NOMO-1 treated with dmso at 0.1 percent for 144 hours (cell line): ENCODE measurements at regions not wholly inside any gene's neighbourhood (a gene's known extent, or its start where the extent isn't known, plus 50 kb on each side); places are given as distances from the start of the nearest gene placed in this dataset.

ENCODE experiments used
- DNase-seq: peaks from one replicate; lab custom pipeline; 2025; ENCODE audit not compliant: unreplicated experiment; lab: John Stamatoyannopoulos, UW

GRCh38 chr14:61847861-61848260 lies 85.6 kb downstream of the SNAPC1 start:
- no peak for DNase-seq

- DNase-seq = no peak
Measured at GRCh38 chr14:61854898-61855297, 92.7 kb downstream of the SNAPC1 start.

- peak; percentile 59 for DNase-seq
Measured at GRCh38 chr14:61860294-61860918, 98.2 kb downstream of the SNAPC1 start.

GRCh38 chr14:61861320-61861865 lies 99.2 kb downstream of the SNAPC1 start:
- no peak for DNase-seq

GRCh38 chr14:61864329-61864898 lies 102.2 kb downstream of the SNAPC1 start:
- DNase-seq = no peak

GRCh38 chr14:61866932-61867920 lies 105.0 kb downstream of the SNAPC1 start:
- peak; percentile 60 for DNase-seq

- no peak for DNase-seq
Measured at GRCh38 chr14:61868846-61869245, 106.6 kb downstream of the SNAPC1 start.

GRCh38 chr14:61870163-61870562 lies 107.9 kb downstream of the SNAPC1 start:
- no peak for DNase-seq

GRCh38 chr14:61872452-61872851 lies 110.2 kb downstream of the SNAPC1 start:
- DNase-seq = peak; percentile 76

- DNase-seq = no peak
Measured at GRCh38 chr14:61875483-61875882, 113.3 kb downstream of the SNAPC1 start.

GRCh38 chr14:61876362-61877034 lies 114.3 kb downstream of the SNAPC1 start:
- no peak for DNase-seq

- DNase-seq = no peak
Measured at GRCh38 chr14:61877035-61877390, 114.8 kb downstream of the SNAPC1 start.

GRCh38 chr14:61877768-61878167 lies 115.5 kb downstream of the SNAPC1 start:
- DNase-seq = no peak

- DNase-seq = no peak
Measured at GRCh38 chr14:61878931-61879330, 116.7 kb downstream of the SNAPC1 start.

GRCh38 chr14:61881046-61881445 lies 118.8 kb downstream of the SNAPC1 start:
- DNase-seq = no peak

GRCh38 chr14:61884711-61885110 lies 122.5 kb downstream of the SNAPC1 start:
- no peak for DNase-seq

- no peak for DNase-seq
Measured at GRCh38 chr14:61885203-61885961, 123.2 kb downstream of the SNAPC1 start.

- DNase-seq = no peak
Measured at GRCh38 chr14:61887628-61888027, 125.4 kb downstream of the SNAPC1 start.

- DNase-seq = peak; percentile 75
Measured at GRCh38 chr14:61889914-61890351, 127.7 kb downstream of the SNAPC1 start.

GRCh38 chr14:61891170-61891569 lies 128.9 kb downstream of the SNAPC1 start:
- DNase-seq = no peak
